Hepatocyte (in vitro differentiated cells): ENCODE measurements at regions not wholly inside any gene's neighbourhood (a gene's known extent, or its start where the extent isn't known, plus 50 kb on each side); places are given as distances from the start of the nearest gene placed in this dataset.

Experiments
- DNase-seq: peaks from one replicate; pipeline ENCODE4 v3.0.0-alpha.2; 2016; ENCODE audit warnings: low spot score
- H2AFZ ChIP-seq: fragments of 200-600 bp; sonication (generic); 2 replicates; pipeline ENCODE4 v1.6.0; 2016; ENCODE audit warnings: antibody characterized with exemption, mild to moderate bottlenecking
- H3K27ac ChIP-seq: fragments of 200-600 bp; sonication (generic); 2 replicates; pipeline ENCODE4 v1.5.1; 2016; ENCODE audit warnings: mild to moderate bottlenecking
- H3K27me3 ChIP-seq: fragments of 200-600 bp; sonication (generic); 2 replicates; pipeline ENCODE4 v1.6.1; 2016
- H3K36me3 ChIP-seq: fragments of 200-600 bp; sonication (generic); replicated peaks from 2 replicates; pipeline ENCODE4 v1.5.1; 2016; ENCODE audit warnings: low read depth; ENCODE audit not compliant: insufficient read depth
- H3K4me1 ChIP-seq: fragments of 200-600 bp; sonication (generic); 2 replicates; pipeline ENCODE4 v1.5.1; 2016; ENCODE audit warnings: mild to moderate bottlenecking, moderate library complexity; ENCODE audit not compliant: insufficient read depth
- H3K4me2 ChIP-seq: fragments of 200-600 bp; sonication (generic); 2 replicates; pipeline ENCODE4 v1.6.0; 2016
- H3K4me3 ChIP-seq: fragments of 200-600 bp; sonication (generic); 2 replicates; pipeline ENCODE4 v1.5.1; 2016; ENCODE audit warnings: mild to moderate bottlenecking
- H3K79me2 ChIP-seq: fragments of 200-600 bp; sonication (generic); 2 replicates; pipeline ENCODE4 v1.6.0; 2017; ENCODE audit warnings: mild to moderate bottlenecking
- H3K9me2 ChIP-seq: fragments of 200-600 bp; sonication (generic); replicated peaks from 2 replicates; pipeline ENCODE4 v1.6.0; 2017; ENCODE audit warnings: mild to moderate bottlenecking; ENCODE audit not compliant: insufficient read depth
- H3K9me3 ChIP-seq: fragments of 200-600 bp; sonication (generic); 2 replicates; pipeline ENCODE4 v1.5.1; 2016; ENCODE audit warnings: low read depth, mild to moderate bottlenecking
- H4K20me1 ChIP-seq: fragments of 200-600 bp; sonication (generic); 2 replicates; pipeline ENCODE4 v1.6.0; 2016; ENCODE audit warnings: mild to moderate bottlenecking; ENCODE audit not compliant: insufficient read depth, poor library complexity, severe bottlenecking
- EZH2 ChIP-seq: fragments of 200-600 bp; sonication (generic); IDR thresholded peaks from 2 replicates; pipeline ENCODE4 v1.6.1; 2016; ENCODE audit warnings: antibody characterized with exemption, mild to moderate bottlenecking, borderline replicate concordance
- EZH2phosphoT487 ChIP-seq: fragments of 200-600 bp; sonication (generic); IDR thresholded peaks from one replicate; pipeline ENCODE4 v1.6.1; 2018; ENCODE audit warnings: antibody characterized with exemption, mild to moderate bottlenecking, low read depth, moderate library complexity; ENCODE audit not compliant: unreplicated experiment, severe bottlenecking
- WGBS: methylation state at CpG from one replicate; pipeline ENCODE4 v1.1.6; 2016; ENCODE audit warnings: low lambda C conversion rate; ENCODE audit errors: missing lambda C conversion rate; 5-methylcytosine and 5-hydroxymethylcytosine counted together
- TF ChIP-seq, protein P1 (sequence below): fragments of 200-600 bp; sonication (generic); IDR thresholded peaks from 2 replicates; pipeline ENCODE4 v1.5.1; 2016; ENCODE audit warnings: antibody characterized with exemption, mild to moderate bottlenecking; ENCODE audit not compliant: poor library complexity

DNA sequence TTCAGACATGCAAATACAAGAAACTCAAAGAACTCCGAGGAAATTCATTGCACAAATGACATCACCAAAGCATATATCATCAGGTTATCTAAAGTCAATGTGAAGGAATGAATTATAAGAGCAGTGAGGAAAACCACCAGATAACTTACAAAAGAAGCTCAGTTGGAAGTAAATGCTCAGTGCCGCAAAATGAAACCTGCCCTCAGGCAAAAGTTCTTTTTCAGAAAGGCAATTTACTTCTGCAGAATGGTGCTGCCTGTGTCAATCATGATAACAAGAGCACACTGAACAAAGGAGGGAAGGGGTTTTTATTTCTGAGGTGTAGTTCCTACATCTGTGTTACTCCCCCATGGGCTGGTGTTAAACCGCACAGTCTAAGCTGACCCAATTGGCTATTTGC, 550.6 kb upstream of the SEMA3D start:
- Histone ChIP-seq H3K4me1 (peaks cover 17% of the 10 kb centered on the region), H3K4me2 (peak overlapping the region; percentile 43), H3K27ac (peak overlapping the region; percentile 37), H2AFZ (peak overlapping the region; percentile 6), H3K9me2 (no peaks in the 10 kb centered on the region), H3K79me2 (no peaks in the 10 kb centered on the region), H3K9me3 (no peaks in the 10 kb centered on the region), H3K4me3 (no peak overlapping the region), H3K27me3 (no peaks in the 10 kb centered on the region), H4K20me1 (no peaks in the 10 kb centered on the region), H3K36me3 (no peaks in the 10 kb centered on the region)
- no peak for TF ChIP-seq EZH2
- TF ChIP-seq EZH2phosphoT487 = no peak
- TF ChIP-seq, protein P1, sequence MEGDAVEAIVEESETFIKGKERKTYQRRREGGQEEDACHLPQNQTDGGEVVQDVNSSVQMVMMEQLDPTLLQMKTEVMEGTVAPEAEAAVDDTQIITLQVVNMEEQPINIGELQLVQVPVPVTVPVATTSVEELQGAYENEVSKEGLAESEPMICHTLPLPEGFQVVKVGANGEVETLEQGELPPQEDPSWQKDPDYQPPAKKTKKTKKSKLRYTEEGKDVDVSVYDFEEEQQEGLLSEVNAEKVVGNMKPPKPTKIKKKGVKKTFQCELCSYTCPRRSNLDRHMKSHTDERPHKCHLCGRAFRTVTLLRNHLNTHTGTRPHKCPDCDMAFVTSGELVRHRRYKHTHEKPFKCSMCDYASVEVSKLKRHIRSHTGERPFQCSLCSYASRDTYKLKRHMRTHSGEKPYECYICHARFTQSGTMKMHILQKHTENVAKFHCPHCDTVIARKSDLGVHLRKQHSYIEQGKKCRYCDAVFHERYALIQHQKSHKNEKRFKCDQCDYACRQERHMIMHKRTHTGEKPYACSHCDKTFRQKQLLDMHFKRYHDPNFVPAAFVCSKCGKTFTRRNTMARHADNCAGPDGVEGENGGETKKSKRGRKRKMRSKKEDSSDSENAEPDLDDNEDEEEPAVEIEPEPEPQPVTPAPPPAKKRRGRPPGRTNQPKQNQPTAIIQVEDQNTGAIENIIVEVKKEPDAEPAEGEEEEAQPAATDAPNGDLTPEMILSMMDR = no peak
- 34% methylated on average over 3 of the region's 3 CpGs for WGBS
- no peak for DNase-seq

DNA sequence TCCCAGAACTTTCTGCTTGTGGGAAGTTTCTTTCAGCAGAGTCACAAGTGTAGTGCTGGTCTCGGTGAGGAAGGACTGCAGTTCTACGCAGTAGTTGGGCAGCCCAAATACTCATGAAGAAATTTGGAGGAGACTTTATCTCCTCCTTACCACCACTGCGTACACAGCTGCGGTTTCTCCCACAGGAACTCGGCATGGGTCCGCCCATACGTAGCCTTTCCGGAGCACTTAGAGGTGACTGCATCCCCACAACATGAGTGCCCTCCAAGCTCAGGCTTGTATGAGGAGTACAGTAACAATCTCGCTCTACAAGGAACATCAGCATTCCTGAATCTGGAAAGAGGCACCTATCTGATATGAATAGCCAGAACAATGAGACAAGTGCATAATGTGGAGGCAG, 549.2 kb upstream of the SEMA3D start:
- Histone ChIP-seq H3K79me2 (no peaks in the 10 kb centered on the region), H4K20me1 (no peaks in the 10 kb centered on the region)
- TF ChIP-seq EZH2 (no peak), EZH2phosphoT487 (no peak)
- TF ChIP-seq, protein P1 = no peak

GRCh38 chr7:85734823-85735222, 548.0 kb upstream of the SEMA3D start:
- no peaks in the 10 kb centered on the region for H3K9me2 ChIP-seq
- no peak for TF ChIP-seq EZH2
- H3K4me2 ChIP-seq = no peak overlapping the region
- H2AFZ ChIP-seq = no peak overlapping the region
- no peaks in the 10 kb centered on the region for H4K20me1 ChIP-seq
- peaks cover 17% of the 10 kb centered on the region for H3K4me1 ChIP-seq
- no peaks in the 10 kb centered on the region for H3K36me3 ChIP-seq
- 89% methylated on average over 1 of the region's 1 CpG for WGBS
- H3K79me2 ChIP-seq = no peaks in the 10 kb centered on the region
- H3K4me3 ChIP-seq = no peak overlapping the region
- no peak for DNase-seq
- no peaks in the 10 kb centered on the region for H3K27me3 ChIP-seq
- no peak overlapping the region for H3K27ac ChIP-seq
- H3K9me3 ChIP-seq = no peaks in the 10 kb centered on the region

More for the DNA sequence above, 549.2 kb upstream of the SEMA3D start:
- H3K4me1 ChIP-seq = peaks cover 17% of the 10 kb centered on the region
- H2AFZ ChIP-seq = no peak overlapping the region
- H3K9me3 ChIP-seq = no peaks in the 10 kb centered on the region
- no peak overlapping the region for H3K27ac ChIP-seq
- H3K36me3 ChIP-seq = no peaks in the 10 kb centered on the region
- no peaks in the 10 kb centered on the region for H3K9me2 ChIP-seq
- no peak for DNase-seq
- peak overlapping the region; percentile 43 for H3K4me2 ChIP-seq
- no peak overlapping the region for H3K4me3 ChIP-seq
- H3K27me3 ChIP-seq = no peaks in the 10 kb centered on the region
- 85% methylated on average over 9 of the region's 9 CpGs for WGBS

- no peak for DNase-seq
- H3K79me2 ChIP-seq = no peaks in the 10 kb centered on the region
- H3K4me1 ChIP-seq = peaks cover 17% of the 10 kb centered on the region
- no peak overlapping the region for H3K4me2 ChIP-seq
- H3K27ac ChIP-seq = no peak overlapping the region
- no peak overlapping the region for H2AFZ ChIP-seq
- H3K27me3 ChIP-seq = no peaks in the 10 kb centered on the region
- H3K9me3 ChIP-seq = no peaks in the 10 kb centered on the region
- no peaks in the 10 kb centered on the region for H4K20me1 ChIP-seq
- TF ChIP-seq EZH2phosphoT487 = no peak
- TF ChIP-seq, protein P1 = no peak
- no peak for TF ChIP-seq EZH2
- WGBS = 81% methylated on average over 2 of the region's 2 CpGs
- H3K36me3 ChIP-seq = no peaks in the 10 kb centered on the region
- H3K4me3 ChIP-seq = no peak overlapping the region
- no peaks in the 10 kb centered on the region for H3K9me2 ChIP-seq
These were observed 546.5 kb upstream of the SEMA3D start for GRCh38 chr7:85733169-85733915.
